ENCODE measurements at regions not wholly inside any gene's neighbourhood (a gene's known extent, or its start where the extent isn't known, plus 50 kb on each side); places are given as distances from the start of the nearest gene placed in this dataset.

GRCh38 chr12:17371491-17372215, 718.3 kb downstream of the RERGL start:
- CTCF ChIA-PET, result no interaction called here
- Mint-ChIP-seq H3K9me3 (ENCODE audit: low read depth) (peaks cover 8% of the 10 kb centered on the region), H3K4me1 (no peaks in the 10 kb centered on the region), H3K27me3 (no peaks in the 10 kb centered on the region), H3K4me3 (no peak overlapping the region), H3K27ac (no peak overlapping the region), H3K36me3 (no peaks in the 10 kb centered on the region)
- DNase-seq (no peak), ATAC-seq (no peak)

- no peaks in the 10 kb centered on the region for H3K4me1 Mint-ChIP-seq
- no peak overlapping the region for H3K4me3 Mint-ChIP-seq
- H3K27ac Mint-ChIP-seq, result no peak overlapping the region
- CTCF ChIA-PET, result no interaction called here
- H3K27me3 Mint-ChIP-seq, result no peaks in the 10 kb centered on the region
- ATAC-seq (no peak), DNase-seq (no peak)
- H3K36me3 Mint-ChIP-seq, result no peaks in the 10 kb centered on the region
- H3K9me3 Mint-ChIP-seq (ENCODE audit: low read depth), result peaks cover 10% of the 10 kb centered on the region
These were observed 719.4 kb downstream of the RERGL start for GRCh38 chr12:17370621-17371020.

GRCh38 chr12:17369556-17369955, 720.4 kb downstream of the RERGL start:
- Mint-ChIP-seq H3K9me3 (ENCODE audit: low read depth) (peaks cover 9% of the 10 kb centered on the region), H3K4me3 (no peak overlapping the region), H3K27ac (no peak overlapping the region), H3K36me3 (no peaks in the 10 kb centered on the region), H3K27me3 (no peaks in the 10 kb centered on the region), H3K4me1 (no peaks in the 10 kb centered on the region)
- ATAC-seq (no peak), DNase-seq (no peak)
- CTCF ChIA-PET, result no interaction called here

GRCh38 chr12:17361224-17361623, 728.8 kb downstream of the RERGL start:
- H3K9me3 Mint-ChIP-seq (ENCODE audit: low read depth), result peaks cover 3% of the 10 kb centered on the region
- no peak overlapping the region for H3K27ac Mint-ChIP-seq
- DNase-seq (no peak), ATAC-seq (no peak)
- no peaks in the 10 kb centered on the region for H3K4me1 Mint-ChIP-seq
- H3K36me3 Mint-ChIP-seq, result no peaks in the 10 kb centered on the region
- CTCF ChIA-PET, result no interaction called here
- H3K27me3 Mint-ChIP-seq, result no peaks in the 10 kb centered on the region
- no peak overlapping the region for H3K4me3 Mint-ChIP-seq

- H3K27me3 Mint-ChIP-seq, result no peaks in the 10 kb centered on the region
- CTCF ChIA-PET, result no interaction called here
- DNase-seq (no peak), ATAC-seq (no peak)
- no peak overlapping the region for H3K27ac Mint-ChIP-seq
- H3K4me3 Mint-ChIP-seq, result no peak overlapping the region
- H3K4me1 Mint-ChIP-seq, result no peaks in the 10 kb centered on the region
- no peaks in the 10 kb centered on the region for H3K36me3 Mint-ChIP-seq
- H3K9me3 Mint-ChIP-seq (ENCODE audit: low read depth), result peaks cover 4% of the 10 kb centered on the region
These were observed 731.2 kb downstream of the RERGL start for GRCh38 chr12:17358835-17359234.

- Mint-ChIP-seq H3K36me3 (no peaks in the 10 kb centered on the region), H3K27me3 (no peaks in the 10 kb centered on the region), H3K9me3 (ENCODE audit: low read depth) (peaks cover 3% of the 10 kb centered on the region), H3K4me1 (no peaks in the 10 kb centered on the region), H3K27ac (no peak overlapping the region), H3K4me3 (no peak overlapping the region)
- CTCF ChIA-PET, result no interaction called here
- ATAC-seq, result no peak
- DNase-seq, result no peak
These were observed 732.6 kb downstream of the RERGL start for GRCh38 chr12:17357396-17357795.

- Mint-ChIP-seq H3K9me3 (ENCODE audit: low read depth) (peaks cover 7% of the 10 kb centered on the region), H3K27ac (no peak overlapping the region), H3K27me3 (no peaks in the 10 kb centered on the region), H3K36me3 (no peaks in the 10 kb centered on the region), H3K4me3 (no peak overlapping the region), H3K4me1 (no peaks in the 10 kb centered on the region)
- no peak for DNase-seq
- ATAC-seq, result no peak
- CTCF ChIA-PET, result no interaction called here
These were observed 737.8 kb downstream of the RERGL start for GRCh38 chr12:17352164-17352563.

- CTCF ChIA-PET, result no interaction called here
These were observed 741.7 kb downstream of the RERGL start for GRCh38 chr12:17348311-17348710.

GRCh38 chr12:17344649-17345048, 738.7 kb upstream of the LMO3 start:
- Mint-ChIP-seq H3K4me1 (no peaks in the 10 kb centered on the region), H3K36me3 (no peaks in the 10 kb centered on the region), H3K9me3 (ENCODE audit: low read depth) (peaks cover 15% of the 10 kb centered on the region), H3K27me3 (no peaks in the 10 kb centered on the region), H3K27ac (no peak overlapping the region), H3K4me3 (no peak overlapping the region)
- ATAC-seq (no peak), DNase-seq (no peak)
- CTCF ChIA-PET, result no interaction called here

More at GRCh38 chr12:17348311-17348710, 741.7 kb downstream of the RERGL start:
- H3K27ac Mint-ChIP-seq, result no peak overlapping the region
- peaks cover 9% of the 10 kb centered on the region for H3K9me3 Mint-ChIP-seq (ENCODE audit: low read depth)
- H3K4me1 Mint-ChIP-seq, result no peaks in the 10 kb centered on the region
- no peak for ATAC-seq
- H3K27me3 Mint-ChIP-seq, result no peaks in the 10 kb centered on the region
- H3K36me3 Mint-ChIP-seq, result no peaks in the 10 kb centered on the region
- no peak overlapping the region for H3K4me3 Mint-ChIP-seq
- DNase-seq, result no peak

GRCh38 chr12:17342381-17342961, 736.5 kb upstream of the LMO3 start:
- ATAC-seq (no peak), DNase-seq (no peak)
- no peaks in the 10 kb centered on the region for H3K27me3 Mint-ChIP-seq
- no peak overlapping the region for H3K27ac Mint-ChIP-seq
- peaks cover 18% of the 10 kb centered on the region for H3K9me3 Mint-ChIP-seq (ENCODE audit: low read depth)
- no peaks in the 10 kb centered on the region for H3K36me3 Mint-ChIP-seq
- H3K4me1 Mint-ChIP-seq, result no peaks in the 10 kb centered on the region
- CTCF ChIA-PET, result no interaction called here
- no peak overlapping the region for H3K4me3 Mint-ChIP-seq

GRCh38 chr12:17335487-17335886, 729.5 kb upstream of the LMO3 start:
- H3K36me3 Mint-ChIP-seq, result no peaks in the 10 kb centered on the region
- peaks cover 12% of the 10 kb centered on the region for H3K9me3 Mint-ChIP-seq (ENCODE audit: low read depth)
- H3K27me3 Mint-ChIP-seq, result no peaks in the 10 kb centered on the region
- ATAC-seq (no peak), DNase-seq (no peak)
- H3K4me3 Mint-ChIP-seq, result no peak overlapping the region
- no peaks in the 10 kb centered on the region for H3K4me1 Mint-ChIP-seq
- no peak overlapping the region for H3K27ac Mint-ChIP-seq
- CTCF ChIA-PET, result no interaction called here

GRCh38 chr12:17334784-17335183, 728.8 kb upstream of the LMO3 start:
- no peaks in the 10 kb centered on the region for H3K4me1 Mint-ChIP-seq
- no peaks in the 10 kb centered on the region for H3K36me3 Mint-ChIP-seq
- DNase-seq (no peak), ATAC-seq (no peak)
- H3K27me3 Mint-ChIP-seq, result no peaks in the 10 kb centered on the region
- peaks cover 14% of the 10 kb centered on the region for H3K9me3 Mint-ChIP-seq (ENCODE audit: low read depth)
- H3K27ac Mint-ChIP-seq, result no peak overlapping the region
- no peak overlapping the region for H3K4me3 Mint-ChIP-seq
- CTCF ChIA-PET, result no interaction called here

GRCh38 chr12:17333287-17333686, 727.3 kb upstream of the LMO3 start:
- no peaks in the 10 kb centered on the region for H3K36me3 Mint-ChIP-seq
- DNase-seq (no peak), ATAC-seq (no peak)
- CTCF ChIA-PET, result no interaction called here
- no peaks in the 10 kb centered on the region for H3K4me1 Mint-ChIP-seq
- H3K4me3 Mint-ChIP-seq, result no peak overlapping the region
- no peak overlapping the region for H3K27ac Mint-ChIP-seq
- no peaks in the 10 kb centered on the region for H3K27me3 Mint-ChIP-seq
- H3K9me3 Mint-ChIP-seq (ENCODE audit: low read depth), result peaks cover 11% of the 10 kb centered on the region

- peaks cover 4% of the 10 kb centered on the region for H3K9me3 Mint-ChIP-seq (ENCODE audit: low read depth)
- H3K27me3 Mint-ChIP-seq, result no peaks in the 10 kb centered on the region
- H3K4me1 Mint-ChIP-seq, result no peaks in the 10 kb centered on the region
- no peaks in the 10 kb centered on the region for H3K36me3 Mint-ChIP-seq
- CTCF ChIA-PET, result no interaction called here
- H3K27ac Mint-ChIP-seq, result no peak overlapping the region
- DNase-seq, result no peak
- ATAC-seq, result no peak
- no peak overlapping the region for H3K4me3 Mint-ChIP-seq
These were observed 720.7 kb upstream of the LMO3 start for GRCh38 chr12:17326649-17327048.

Data from activated CD8-positive, alpha-beta memory T cell treated with anti-CD3 and anti-CD28 coated beads, Interleukin-2, amount 10 ng/mL, durations not matched to agents 7 days and 5 days (primary cell).